CD4-positive, alpha-beta T cell treated with Interleukin-10 for 1 hour (primary cell): ENCODE measurements at regions not wholly inside any gene's neighbourhood (a gene's known extent, or its start where the extent isn't known, plus 50 kb on each side); places are given as distances from the start of the nearest gene placed in this dataset.

Source experiments
- DNase-seq: peaks from one replicate; pipeline ENCODE4 v3.0.0-alpha.2; 2020

DNA sequence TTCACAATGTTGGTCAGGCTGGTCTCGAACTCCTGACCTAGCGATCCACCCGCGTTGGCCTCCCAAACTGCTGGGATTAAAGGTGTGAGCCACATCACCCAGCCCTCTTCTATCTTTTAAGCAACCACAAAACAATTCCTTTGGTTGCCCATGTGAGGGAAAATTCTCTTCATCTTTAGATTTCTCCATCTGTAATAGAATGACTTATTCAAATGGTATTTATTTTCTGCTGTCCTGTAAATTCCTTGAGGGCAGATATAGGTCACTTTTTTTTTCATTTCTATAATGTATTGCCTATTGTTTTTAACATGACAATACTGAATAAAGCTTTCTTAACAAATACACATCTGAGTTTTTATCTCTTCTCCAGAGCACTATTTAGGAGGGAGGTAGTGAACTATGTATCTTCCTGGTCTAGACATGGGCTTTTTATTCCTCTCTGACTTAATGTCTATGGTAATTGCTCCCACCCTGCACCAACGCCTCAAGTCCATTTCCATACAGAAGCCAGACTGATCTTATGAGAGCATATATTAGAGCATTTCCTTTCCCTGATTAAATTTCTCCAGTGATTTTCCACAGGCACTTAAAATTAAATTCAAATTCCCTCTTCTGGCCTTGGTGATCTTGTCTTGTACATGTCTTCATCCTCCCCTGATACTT, 595.6 kb downstream of the CAAP1 start:
- DNase-seq = no peak

- no peak for DNase-seq
These were observed 599.7 kb downstream of the CAAP1 start for GRCh38 chr9:26292943-26293342.

DNA sequence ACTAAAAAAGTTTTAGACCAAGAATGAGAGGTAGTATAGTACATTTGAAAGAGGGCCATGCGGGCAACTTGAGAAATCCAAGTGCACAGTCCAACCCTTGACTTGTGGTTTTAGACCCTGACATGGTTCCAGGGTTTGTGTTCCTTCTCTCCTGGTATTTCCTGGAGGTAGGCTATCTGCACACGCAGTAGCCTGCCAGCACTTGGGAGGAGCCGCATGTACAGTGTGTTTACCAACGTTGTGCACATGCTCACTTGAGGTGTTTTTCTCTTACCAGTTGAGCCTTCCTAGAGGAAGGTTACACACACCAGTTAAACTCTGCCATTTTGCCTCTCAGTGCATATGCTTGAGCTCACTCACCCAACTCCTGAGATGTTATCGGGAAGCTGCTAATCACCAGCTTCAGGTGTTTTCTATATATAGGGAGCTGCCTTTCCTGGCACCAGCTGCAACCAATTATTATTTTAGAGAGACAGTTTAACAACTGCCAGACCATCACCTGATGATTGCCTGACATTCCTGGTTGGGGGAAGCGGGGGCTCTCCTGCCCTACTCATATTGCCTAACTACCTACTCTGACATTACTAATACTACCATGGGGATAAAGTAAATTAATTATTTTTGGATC, 593.4 kb upstream of the TUSC1 start:
- DNase-seq = no peak

- DNase-seq = no peak
These were observed 588.0 kb upstream of the TUSC1 start for GRCh38 chr9:26266146-26266793.

DNA sequence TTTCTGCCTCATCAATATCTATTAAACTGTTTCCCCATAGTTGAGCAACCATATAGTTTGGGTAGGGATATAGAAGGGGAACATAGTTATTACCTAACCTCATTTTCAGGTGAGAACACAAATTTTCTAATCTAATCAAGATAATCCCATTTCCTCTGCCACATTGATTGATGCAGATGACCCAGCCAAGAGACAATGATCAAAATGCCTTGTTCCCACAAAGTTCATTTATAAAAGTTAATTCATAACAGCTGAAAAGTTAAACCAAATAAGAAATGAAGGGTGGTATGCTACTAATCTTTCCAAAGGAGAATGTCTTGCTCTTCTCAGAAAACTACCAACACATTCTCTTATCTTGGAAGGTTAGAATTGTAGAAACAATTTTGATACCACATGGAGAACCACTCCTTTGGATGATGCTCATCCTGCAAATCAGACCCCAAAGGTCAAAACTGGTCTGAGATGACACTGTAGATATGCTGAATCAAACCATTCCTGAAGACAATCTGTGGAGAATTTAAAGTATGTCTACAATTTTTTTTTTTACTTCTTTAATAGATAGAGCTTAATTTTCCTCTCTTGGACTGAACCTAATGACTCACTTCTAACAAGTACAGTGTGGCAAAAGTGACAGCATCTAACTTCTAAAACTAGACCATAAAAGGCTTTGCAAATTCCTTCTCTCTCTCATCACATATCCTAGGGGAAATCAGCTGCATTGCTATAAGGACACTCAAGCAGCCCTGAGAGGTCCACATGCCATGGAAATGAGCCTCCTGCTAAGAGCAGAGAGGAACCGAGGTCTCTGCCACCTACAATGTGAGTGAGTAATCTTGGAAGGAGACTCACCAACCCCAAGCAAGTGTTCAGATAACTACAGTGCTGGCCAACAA, 586.7 kb upstream of the TUSC1 start:
- no peak for DNase-seq

- DNase-seq = no peak
These were observed 585.2 kb upstream of the TUSC1 start for GRCh38 chr9:26263478-26263877.

- no peak for DNase-seq
These were observed 584.3 kb upstream of the TUSC1 start for GRCh38 chr9:26262421-26263107.

DNA sequence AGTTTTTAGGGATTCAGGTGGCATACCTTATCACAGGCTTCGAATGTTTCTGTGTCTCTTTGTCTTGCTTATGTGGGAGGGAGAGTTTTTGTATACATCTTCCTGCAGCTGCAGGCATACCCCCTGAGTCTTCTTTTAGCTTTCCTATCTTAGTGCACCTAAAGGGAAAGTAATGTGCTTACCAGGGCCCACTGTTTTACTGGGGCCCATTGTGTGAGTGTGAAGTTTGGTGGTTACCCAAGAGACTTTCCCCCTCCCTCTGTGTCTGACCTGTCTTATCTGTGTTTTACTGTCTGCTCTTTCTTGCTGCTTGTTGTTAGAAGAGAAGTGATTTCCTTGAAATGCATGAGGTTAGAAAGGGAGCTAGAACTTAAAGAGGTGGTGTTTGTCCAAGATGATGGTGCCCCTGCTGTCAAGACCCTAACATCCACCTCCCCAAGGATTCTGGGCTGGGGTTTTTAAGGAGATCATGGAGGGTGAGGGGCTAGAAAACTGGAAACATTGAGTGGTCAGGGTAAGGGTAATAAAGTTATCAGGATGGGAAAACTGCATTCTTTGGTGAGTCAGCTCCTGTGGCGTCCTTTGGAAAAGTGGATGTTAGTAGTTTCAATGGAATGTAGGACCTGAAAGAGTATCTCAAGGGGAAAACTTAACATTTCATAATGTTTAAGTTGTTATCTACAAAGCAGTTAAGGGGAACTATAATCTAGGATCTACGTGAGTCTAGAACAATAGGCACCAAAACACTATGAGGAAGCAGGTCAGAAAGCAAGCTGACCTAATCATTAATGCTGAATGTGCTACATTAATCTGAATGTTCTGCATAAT, 583.5 kb upstream of the TUSC1 start:
- DNase-seq = no peak

DNA sequence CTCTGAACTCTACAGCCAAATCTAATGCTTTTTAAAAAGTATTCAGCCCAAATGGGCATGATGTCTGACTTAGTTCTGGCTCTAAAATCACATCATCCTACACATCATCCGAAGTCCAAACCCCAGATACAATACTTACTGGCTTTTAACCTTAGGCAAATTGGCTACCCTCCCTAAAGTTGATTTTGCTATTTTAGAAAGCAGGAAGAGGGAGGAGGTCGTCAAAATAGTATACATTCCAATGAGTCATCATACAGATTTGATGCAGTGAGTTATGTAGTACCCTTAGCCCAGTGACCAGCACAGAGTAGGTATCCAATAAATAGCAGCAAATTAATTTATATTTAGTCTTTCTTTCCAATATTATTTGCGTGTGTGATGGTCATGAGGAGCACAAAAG, 582.0 kb upstream of the TUSC1 start:
- DNase-seq = no peak

DNA sequence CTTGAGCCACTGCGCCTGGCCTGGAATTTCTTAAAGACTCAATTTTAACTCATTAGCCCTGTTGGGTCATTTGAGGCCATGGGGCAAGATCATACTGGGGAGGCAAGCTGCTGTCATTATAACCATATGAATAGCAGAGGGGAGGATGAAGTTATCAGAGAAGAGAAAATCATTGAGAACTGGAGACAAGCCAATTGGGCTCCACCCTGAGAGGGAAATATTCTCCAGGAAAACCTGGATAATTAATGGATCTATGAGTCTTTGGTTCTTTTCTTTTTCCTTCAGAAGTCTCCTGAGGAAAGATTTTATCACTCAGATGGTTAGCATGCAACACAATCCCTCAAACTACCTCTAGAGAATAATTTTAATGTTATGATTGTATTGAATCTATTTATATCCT, 569.6 kb upstream of the TUSC1 start:
- no peak for DNase-seq

GRCh38 chr9:26244661-26245451, 566.6 kb upstream of the TUSC1 start:
- no peak for DNase-seq

DNA sequence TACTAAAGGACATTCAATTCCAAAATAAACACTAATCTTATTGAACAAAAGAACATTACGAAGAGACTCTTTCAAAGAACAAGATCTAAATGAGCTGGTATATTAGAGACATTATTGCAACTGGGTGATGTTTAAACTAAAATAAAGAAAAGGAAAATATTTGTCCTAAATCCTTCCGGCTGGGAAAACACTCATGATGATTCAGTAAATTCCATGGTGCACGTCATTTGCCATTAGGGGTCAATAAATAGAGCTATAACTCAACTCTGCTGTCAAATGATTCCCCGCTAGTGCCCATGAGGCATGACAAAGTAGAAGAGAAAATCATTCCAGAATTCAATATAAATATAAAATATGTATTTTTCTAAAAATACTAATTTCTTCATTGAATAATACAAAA, 565.5 kb upstream of the TUSC1 start:
- DNase-seq = no peak

- no peak for DNase-seq
These were observed 564.9 kb upstream of the TUSC1 start for GRCh38 chr9:26243029-26243697.

DNA sequence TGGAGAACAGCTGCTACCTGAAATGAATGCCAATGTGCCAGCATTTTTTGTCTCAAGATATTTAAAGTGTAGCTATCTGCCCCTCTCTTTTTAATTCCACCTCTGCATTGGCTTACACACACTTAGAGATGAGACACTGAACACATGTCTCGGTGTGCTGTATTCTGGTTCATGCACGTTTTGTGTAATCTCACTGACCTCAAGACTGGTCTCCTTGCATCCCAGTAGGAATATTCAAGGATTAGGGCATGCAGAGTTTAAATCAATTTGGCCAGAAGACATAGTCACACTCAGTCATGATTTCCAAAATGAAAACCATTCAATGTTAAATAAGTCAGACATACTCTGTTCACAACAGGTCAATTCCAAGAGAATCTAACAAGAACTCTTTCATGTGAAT, 561.8 kb upstream of the TUSC1 start:
- no peak for DNase-seq

- no peak for DNase-seq
These were observed 559.0 kb upstream of the TUSC1 start for GRCh38 chr9:26237256-26237655.

DNA sequence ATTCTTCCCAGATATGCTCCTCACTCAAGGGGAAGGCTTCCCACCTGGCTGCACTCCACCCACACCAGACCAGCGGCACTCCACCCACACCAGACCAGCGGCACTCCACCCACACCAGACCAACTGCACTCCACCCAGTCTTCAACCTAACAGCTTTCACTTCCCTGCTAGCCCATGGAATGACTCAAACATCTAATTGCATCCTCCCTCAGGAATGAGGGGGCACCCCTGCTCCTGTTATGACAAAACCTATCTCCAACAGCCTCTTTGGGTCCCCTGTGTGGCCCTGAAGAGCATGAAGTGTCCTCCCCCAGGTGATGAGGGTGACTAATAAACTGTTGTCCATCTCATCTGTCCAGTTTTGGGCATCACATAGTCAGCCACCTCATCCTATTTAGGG, 556.6 kb upstream of the TUSC1 start:
- no peak for DNase-seq

DNA sequence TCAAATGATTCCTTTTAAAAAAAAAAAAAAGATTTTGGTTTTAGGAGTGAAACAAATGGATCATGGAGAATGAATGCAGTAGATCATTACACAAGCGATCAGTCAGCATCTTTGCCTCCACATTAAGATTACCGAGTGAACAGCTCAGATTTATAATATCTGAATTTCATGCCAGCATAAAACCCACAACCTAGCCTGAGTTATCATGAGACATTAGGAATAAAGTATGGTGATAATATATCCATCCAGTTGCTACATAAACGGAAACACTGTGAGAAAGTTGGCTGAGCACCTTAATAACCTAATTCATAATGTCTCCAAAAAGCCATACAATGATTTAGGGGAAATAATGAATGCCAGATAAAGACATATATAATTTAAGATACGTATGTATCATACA, 553.1 kb upstream of the TUSC1 start:
- DNase-seq = no peak

- DNase-seq = no peak
These were observed 551.2 kb upstream of the TUSC1 start for GRCh38 chr9:26229324-26230054.

- no peak for DNase-seq
These were observed 550.0 kb upstream of the TUSC1 start for GRCh38 chr9:26228273-26228672.

DNA sequence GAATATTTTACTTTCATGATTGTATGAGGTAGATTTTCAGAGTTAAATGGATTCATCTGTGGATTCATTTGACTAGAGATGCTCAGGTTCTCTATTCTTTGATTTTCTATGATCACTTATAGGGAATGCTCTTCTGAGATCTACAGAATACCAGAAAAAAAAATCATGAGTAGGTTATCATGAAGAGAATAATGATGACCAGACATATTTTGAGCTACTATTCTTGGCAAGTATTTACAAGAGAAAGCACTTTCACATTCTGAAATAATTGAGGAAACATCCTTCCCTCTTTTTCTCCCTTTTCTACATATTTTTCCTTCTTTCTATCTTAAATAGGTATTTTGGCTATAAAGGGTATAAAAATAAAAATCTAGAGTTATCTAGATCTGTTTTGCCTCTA, 543.0 kb upstream of the TUSC1 start:
- DNase-seq = no peak
